GM18909 (cell line): ENCODE measurements at regions not wholly inside any gene's neighbourhood (a gene's known extent, or its start where the extent isn't known, plus 50 kb on each side); places are given as distances from the start of the nearest gene placed in this dataset.

Experiments
- ATAC-seq: cut with Tn5 transposase; IDR thresholded peaks from one replicate; pipeline ENCODE4 v1.9.1; 2021; ENCODE audit warnings: mild to moderate bottlenecking; ENCODE audit not compliant: unreplicated experiment, poor library complexity

DNA sequence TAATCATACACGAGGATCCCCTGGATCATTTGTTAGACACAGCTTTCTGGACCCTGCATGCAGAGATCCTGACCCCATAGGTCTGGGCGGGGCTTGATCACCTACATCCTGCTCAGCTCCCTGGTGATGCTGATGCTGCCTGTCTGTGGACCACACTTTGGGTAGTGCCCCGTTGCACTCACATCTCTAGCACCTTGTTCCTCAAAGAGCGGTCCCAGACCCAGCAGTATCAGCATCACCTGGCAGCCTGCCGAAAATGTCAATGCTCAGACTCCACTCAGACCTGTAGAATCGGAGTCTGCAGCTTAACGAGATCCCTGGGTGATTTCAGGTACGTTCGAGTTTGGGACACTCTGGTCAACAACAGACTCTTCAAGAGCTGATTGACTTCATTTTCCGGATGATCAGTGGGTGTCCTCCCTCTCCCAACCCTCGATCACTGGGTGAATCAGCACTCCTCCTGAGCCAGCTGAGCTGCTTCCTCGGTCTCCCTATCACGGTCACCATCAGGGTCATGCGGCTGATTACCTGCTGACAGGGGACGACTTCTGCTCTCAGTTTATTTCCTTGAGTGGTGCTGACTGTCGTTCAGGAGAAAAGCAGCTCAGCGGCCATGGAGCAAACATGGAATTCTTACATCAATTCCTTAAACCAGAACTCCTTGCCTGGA, 150.6 kb upstream of the RAB12 start:
- ATAC-seq, result no peak

DNA sequence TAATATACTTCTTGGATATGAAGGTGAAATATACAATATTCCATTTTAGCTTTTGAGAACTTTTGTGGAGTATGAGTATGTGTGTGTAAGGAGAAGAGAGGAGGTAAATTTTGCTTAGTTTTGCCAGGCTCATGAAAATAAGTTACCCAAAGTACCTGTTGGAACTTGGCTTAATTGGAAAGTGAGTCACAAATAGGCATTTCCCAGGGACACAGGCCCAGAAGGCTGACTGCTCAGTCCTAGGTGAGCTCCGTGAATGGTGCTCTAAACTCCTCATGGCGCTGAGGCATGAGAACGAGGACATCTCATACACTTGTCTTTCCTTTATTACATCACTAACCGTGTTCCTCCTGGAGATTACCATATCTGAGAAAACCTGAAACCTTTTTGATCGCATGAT, 148.5 kb upstream of the RAB12 start:
- no peak for ATAC-seq

DNA sequence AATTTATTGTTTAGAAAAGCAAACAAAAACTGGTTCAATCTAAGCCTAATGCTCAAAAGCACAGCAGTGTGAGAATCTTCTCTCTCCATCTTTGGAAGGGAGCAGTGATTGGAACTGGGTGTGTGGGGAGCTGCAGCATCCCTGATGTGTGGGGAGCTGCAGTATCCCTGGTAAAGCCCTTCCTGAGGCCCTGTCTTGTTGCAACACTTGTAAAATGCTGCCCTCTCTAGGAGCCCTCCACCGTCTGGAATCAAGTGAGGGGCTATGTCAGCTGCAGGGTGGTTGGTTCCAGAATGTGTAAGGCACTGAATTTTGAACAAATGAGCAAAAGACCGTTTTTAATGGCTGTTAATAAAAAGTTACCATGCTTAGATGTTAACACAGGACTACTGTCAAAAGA, 147.7 kb upstream of the RAB12 start:
- no peak for ATAC-seq

DNA sequence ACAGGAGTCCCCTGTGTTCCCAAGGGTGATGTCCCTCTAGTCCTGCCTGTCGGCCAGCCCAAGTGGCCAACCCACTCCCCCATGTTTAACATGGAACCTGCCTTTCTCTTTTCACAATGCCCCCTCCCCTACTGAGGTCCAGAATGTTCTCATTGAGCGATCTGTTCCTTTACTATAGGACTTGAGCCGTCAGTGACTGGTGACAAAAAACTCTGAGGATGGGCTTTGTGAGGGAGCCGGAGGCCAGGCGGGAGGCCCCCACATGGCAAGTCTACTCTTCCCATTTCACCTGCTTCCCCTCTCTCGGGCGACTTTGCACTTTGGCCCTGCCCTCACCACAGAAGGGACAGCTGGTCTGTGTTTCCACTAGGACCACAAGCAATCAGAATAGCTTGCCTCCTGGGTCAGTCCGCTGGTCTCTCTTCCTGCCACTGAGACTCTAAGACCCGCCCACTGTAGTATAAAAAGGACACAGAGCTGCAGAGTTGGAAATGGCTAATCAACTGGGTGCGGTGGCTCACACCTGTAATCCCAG, 146.5 kb upstream of the RAB12 start:
- no peak for ATAC-seq

DNA sequence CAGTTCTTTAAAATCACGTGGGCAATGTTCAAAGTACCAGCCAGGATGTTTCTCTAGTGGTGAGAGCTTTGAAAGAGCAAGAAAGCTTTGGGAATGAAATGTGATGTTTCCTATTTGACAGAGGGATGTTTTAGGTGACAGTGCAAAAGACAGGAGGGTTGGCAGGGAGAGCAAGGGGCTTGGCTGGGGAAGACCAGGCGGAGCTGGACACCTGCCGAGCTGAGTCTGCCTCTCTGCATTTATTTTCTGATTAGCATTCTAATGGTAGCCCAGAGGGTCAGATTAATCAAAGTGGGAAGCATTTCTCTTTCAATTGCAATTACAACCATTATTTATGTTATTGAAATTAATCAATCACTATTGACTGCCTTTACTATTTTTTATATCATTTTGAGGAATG, 145.4 kb upstream of the RAB12 start:
- ATAC-seq, result no peak

DNA sequence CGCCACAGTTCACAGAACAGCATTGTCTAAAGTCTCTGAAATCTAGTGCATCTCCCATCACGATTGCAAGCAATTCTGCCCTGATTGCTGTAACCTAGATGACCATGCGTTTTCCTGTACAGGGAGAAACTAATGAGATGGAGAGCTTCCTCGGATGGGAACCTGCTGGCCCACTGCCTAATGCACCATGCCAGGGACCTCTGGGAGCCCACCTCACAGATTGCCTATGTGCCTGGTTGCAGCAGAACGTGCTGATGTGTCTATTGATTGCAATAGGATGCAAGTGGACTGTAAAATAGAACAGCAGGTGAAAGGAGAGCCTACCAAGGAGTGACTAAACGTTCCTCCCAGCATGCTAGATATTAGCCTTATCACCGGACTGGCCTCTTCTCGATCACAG, 141.0 kb upstream of the RAB12 start:
- ATAC-seq, result no peak

DNA sequence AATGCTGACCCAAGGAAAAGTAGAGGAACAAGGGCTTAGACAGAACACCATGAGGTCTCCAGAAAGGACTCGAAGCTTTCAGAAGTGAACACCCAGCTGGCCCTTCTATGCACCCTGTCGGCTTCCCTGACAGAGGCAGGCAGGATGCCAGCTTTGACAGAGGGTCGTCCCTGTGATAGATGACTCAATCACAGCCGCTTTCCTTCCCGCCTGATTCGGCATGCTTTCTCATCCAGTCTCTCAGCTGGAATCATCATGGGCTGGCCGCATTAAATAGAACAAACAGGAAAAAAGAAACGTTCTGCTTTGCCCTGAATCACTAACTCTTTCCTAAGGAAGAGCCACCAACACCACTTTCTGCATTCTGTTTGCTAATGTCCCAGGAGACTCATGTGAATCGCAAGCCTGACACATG, 140.3 kb upstream of the RAB12 start:
- ATAC-seq, result no peak

DNA sequence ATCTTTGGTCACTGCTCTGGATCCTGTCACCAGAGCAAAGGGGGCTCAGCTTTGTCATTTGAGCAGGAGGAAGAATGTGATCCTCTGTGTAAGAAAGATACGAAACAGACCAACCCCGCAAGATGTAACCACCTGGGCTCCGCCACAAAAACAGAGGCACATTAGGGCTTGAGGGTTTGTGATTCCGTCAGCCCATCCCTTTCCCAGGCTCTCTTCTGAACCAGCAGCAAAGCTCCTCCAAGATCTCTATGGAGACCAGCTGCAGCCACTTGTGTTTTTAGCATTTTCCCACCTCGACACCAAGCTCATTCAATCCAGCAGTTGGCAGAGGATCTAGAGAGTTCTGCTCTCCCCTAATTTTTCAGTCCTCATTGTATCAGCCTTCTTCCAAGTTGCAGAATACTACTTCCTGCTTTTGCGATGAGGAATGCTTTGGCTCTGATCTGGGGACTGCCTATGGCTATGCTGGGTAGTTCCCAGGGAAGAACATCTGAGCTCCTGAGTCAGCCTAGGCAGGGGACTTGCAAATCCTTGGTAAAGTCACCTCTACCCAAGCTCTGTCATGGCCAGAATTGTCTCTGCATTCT, 139.6 kb upstream of the RAB12 start:
- no peak for ATAC-seq

DNA sequence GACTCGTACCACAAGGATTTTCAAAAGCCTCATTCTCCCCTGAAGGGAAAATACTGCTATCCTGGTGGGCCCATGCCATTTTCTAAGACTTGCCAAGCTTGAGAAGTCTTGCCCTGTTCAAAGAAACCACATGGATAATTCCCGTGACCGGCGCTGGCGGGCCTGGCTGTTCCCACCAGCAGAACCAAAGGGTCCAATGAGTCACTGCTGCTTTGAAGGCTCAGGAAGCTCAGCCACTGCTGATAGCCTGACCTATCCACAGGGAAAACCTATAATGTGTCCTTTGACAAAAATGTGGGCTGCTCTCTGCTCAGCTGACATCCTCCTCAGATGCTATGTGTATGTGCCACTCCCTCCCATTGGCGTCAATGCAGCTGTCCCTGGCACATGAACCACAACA, 137.9 kb upstream of the RAB12 start:
- no peak for ATAC-seq

DNA sequence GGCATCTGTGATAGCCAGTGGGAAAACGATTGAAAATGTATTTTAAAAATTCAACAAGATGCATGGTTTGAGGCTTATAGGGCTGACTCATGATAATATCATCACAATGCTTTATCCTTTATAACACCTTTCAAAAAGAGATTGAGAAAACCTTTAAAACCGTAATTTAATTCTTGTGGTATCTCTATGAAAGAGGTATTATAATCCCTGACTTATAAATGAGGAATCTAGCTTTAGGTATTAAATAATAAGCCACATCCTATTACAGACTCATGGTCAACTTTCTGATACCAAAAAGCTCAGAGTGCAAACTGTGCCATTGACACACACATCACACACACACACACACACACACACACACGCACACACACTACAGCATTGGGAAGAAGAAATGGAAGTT, 134.6 kb upstream of the RAB12 start:
- ATAC-seq, result no peak

DNA sequence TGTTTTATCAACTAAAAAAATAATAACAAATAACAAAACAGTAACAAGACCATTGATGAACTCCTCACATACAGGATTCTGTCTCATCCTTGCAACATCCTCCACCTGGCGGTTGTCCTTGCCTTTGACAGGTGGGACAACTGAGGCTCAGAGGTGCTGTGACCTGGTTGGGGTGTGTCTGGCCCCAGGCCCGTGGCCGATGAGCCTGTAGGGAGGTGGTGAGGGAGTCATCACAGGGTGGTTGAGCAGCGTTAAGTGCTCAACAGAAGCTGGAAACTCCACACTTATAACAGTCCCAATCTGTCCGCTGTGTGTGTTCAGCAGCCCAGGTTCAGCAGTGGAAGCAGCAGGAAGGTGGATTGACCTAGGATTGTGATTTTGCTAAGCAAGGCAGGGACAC, 131.6 kb upstream of the RAB12 start:
- ATAC-seq, result no peak

DNA sequence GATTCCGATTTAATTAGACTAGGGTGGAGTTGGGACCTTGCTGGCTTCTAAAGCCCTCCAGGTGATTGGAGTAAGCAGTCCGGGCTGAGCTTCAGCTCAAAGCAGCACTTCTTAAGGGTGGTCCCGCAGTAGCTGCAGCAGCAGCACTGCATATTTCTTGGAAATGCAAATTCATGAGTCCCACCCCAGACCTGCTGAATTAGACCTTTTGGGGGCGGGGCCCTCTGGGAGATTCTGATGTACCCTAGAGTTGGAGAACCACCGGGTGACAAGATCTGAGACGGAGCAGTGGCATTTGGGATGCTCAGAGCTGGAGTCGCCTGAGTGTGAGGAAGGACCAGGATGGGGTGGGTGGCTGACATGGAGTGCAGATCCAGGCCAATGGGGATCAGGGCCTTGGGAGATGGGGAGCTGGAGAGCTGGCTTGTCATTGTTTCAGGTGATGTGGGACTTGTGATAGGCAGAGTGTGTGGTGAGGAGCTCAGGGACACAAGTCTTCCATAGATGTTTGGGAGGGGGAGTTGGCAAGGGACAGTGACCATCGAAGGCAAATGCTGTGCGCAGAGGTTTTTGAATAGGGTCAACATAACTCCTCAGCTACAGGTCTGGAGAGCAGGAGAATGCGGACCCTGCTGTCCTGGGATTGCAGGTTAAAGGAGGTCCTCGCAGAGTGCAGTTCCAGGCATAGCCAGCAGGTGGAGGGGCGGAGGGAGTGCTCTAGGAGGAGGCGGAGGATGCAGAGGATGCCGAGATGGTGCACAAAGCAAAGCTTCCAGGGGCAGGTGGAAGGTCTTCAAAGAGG, 130.9 kb upstream of the RAB12 start:
- peak; percentile 87 for ATAC-seq

DNA sequence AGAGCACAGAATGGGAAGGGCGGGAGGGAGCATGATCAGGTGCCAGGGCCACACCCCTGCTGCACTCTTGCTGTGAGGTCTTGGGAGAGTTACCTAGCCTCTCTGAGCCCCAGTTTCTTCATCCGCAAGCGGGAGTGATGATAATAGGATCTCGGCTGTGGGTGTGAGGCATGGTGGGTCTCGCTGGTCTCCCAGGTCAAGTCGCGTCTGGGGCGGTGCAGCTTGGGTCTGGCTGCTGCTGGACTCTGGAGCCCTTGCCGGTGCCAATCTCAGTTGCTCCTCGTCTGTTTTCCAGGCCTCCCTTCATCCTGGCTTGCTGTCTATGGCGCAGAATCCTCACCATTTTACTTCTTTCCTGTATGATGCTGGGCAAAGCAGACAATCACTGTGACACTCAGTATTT, 130.3 kb upstream of the RAB12 start:
- ATAC-seq, result peak; percentile 12

DNA sequence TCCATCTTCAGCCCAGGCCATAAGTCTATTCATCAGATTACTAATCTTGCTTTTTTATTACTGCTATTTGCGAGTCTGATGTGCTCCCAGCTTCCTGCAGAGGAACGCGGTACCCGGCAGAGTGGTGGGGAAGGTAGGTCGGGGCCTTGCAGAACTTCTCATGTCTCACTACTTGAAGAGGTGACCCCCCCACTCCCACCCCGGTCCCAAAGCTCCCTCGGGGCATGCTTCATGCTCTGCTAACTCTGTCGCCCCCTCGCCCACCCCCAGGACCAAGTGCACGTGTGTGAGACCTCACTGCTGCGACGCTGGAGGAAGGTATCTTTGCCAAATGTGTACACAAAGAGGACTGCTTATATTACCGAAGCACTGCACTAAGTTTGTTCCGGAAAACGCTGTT, 129.4 kb upstream of the RAB12 start:
- ATAC-seq, result no peak

DNA sequence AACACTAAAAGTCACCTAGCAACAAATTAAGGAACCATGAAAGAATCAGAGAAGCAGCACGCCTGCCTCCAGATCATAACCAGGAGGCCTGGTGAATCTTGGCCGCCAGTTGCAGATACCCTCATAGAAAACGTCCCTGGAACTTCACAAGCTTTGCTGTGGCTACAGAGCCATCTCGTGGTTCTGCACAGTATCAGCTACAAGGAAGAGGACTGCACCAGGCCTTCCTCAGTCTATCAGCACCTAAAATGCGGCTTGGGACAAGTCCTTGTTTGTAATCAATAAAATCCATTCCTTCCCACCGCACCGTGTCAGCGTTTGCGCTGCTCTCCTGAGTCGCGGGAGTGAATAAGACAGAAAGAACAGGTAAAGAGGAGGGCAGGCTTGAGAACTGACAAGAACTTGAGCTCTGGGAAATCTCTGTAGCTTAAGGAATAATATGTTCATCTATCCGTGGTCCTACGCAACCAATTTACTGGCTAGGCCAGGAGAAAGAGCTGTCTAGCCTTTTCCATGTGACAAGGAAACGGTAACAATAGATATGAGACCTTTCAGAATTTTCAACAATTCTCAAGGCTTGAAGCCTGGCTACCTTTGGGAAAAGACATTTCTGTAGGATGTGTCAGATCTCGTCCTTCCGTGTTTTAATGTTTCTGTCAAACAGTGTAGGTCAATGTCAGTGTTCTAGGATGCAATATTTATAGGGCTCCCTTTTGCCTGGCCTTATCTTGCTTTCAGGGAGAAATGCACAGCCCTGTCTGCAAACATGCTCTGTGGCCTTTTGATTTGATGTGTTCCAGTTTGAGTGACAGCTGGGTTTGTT, 128.5 kb upstream of the RAB12 start:
- no peak for ATAC-seq

DNA sequence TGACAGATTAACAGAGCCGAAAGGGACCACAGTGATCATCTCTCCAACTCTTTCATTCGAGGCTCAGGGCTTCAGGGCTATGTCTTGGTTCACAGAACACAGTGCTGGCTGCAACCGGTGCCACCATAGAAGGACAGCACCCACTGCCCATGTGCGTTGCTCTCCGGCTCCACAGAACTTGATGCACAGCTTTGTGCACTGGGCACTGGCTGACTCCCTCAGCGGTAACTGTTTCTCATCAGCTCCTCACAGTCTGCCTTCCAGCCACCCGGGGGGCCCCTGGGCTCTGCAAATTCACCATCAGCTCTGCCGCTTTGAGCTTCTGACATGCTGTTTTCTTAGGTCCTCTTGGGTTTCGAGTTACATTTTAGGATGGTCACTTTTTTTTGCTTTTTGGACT, 124.3 kb upstream of the RAB12 start:
- ATAC-seq, result no peak

DNA sequence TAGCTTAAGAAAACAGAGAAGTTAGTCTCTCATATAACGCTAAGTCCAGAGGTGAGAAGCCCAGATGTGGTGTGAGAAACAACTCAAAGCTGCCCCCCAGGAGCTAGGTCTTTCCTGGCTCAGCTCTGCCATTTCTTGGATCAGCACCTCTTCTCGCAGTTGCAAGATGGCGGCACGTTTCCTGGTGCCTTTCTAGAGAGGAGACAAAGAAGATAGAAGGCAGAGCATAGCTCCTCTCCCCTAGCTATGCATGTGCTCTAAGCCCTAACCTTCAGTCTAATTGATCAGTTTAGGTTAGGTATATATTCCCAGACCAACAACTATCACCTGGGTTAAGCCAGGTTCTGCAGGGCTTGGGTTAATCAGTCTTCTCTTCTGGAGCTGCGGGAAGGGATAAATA, 119.5 kb upstream of the RAB12 start:
- ATAC-seq, result no peak

DNA sequence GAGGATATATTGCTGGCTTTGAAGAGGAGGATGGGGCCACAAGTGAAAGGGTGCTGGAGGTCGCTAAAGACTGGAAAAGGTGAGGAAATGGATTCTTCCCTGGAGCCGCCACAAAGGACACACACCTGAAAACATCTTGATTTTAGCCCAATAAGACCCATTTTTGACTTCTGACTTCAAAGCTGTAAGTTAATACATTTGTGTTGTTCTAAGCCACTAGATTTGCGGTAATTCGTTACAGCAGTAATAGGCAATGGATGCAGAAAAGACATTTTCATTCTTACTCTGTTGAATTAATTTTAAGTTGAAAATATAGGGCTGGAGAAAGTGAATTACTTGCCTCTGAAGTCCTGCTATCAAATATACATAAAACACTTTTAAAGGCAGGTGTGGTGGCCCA, 117.7 kb upstream of the RAB12 start:
- no peak for ATAC-seq

DNA sequence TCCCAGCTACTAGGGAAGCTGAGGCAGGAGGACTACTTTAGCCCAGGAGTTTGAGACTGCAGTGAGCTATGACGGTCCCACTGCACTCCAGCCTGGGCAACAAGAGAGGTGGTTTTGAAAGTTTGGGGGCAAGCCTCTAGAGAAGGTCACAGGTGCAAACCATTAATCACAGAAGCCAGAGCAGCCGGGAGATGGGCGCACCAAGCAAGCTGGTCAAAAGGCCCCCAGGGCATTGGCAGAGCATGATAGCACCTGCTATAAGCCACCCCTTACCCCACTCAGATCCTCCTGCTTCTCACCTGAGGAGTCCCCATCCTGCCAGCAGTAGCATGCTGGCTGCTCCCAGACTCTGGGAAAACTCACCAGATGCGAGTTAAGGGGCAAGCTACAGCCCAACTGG, 116.1 kb upstream of the RAB12 start:
- no peak for ATAC-seq

DNA sequence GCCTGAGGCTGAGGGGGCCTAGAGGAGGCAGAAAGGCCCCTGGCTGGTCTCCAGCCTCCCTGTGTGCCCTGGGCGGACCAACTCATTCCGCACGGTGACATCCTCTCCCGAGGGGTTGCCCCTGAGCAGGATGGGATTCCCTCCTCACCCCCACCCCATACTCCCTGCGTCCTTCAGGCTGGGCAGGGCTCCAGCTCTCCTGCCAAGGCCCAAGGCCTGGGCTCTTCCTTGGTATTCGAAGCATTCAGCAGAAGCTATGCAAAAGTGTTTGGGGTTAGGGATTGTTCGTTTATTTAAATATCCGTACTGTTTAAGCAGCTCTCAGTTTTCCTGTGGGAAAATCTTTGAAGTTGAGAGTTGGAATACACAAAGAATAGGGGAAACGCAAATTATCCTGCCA, 113.1 kb upstream of the RAB12 start:
- ATAC-seq, result no peak

DNA sequence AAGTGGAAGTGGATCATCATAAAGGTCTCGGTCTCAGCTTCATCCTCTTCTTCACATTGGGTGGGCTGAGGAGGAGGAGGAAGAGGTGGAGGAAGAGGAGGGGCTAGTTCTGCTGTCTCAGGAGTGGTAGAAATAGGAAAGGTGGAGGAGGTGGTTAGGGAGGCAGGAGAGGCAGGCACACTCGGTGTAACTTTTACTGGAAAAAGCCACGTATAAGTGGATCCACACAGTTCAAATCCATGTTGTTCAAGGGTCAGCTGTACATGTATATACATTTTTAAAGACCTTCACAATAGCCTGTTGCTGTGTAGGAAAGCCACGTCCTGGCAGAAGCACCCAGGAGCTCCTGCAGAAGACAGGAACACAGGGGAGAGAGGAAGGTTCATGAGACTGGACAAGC, 110.3 kb upstream of the RAB12 start:
- no peak for ATAC-seq
